GM18511 (cell line): ENCODE measurements at regions not wholly inside any gene's neighbourhood (a gene's known extent, or its start where the extent isn't known, plus 50 kb on each side); places are given as distances from the start of the nearest gene placed in this dataset.

Experiments used
- ATAC-seq: cut with Tn5 transposase; IDR thresholded peaks from one replicate; pipeline ENCODE4 v1.9.1; 2021; ENCODE audit warnings: mild to moderate bottlenecking, moderate library complexity; ENCODE audit not compliant: unreplicated experiment

DNA sequence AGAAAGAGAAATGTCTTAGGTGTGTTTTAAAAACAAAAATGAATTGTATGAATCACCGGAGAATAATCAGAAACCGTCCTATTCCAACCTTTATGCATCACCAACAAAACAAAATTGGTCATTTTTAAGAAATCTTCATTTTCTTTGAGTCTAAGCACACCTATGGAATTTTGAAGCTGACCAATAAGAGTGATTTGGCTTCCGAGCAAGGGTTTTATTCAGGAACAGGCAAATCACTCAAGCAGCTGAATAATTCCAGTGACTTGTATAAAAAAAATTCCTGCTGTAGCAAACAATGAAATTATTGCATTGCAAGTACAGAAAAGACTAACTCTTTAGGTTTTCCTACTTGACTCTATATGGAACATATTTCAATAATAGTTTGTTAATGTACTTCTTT is 83.8 kb upstream of the FNDC3B start:
- ATAC-seq, result no peak

DNA sequence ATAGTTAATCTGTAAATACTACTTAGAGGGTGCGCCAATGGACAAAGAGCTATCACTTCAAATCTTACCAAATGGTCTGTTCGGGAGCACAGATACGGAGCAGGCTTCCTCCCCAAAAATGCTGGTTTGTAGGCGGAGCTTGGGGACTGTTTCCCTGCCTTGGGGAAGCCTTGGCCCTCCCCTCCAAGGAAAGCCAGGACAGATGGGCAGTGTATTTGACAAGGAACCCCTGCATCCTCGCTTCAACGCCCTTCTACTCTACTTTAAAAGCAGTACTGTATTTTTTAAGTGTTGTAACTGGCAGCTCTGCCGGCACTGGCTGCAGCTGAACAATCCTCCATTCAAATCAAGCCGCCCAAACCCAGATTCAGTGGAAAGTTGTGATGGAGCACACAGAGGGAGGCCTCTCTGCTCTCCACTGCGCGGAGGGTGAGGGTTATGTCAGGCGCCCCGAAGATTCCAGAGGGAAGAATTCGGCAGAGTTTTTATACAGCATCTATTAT is 83.1 kb upstream of the FNDC3B start:
- ATAC-seq, result no peak

DNA sequence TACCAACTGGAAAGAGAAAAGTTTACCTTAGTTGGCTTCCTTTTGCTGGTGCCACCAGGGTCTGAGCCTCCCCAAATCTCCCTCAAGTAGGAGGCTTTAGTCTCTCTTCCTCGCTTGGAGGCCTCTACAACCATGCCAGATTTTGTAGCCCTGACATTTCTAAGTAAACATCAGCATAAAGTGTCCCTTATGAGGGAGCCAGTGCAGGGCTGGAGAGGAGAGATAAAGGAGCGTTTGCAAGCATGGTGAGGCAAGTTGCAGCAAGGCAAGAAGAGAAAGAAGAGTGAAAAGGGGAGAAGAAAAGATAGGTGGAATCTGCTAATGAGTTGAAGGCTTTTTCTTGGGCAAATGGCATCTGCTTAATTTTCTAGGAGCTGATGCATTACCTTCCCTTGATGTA is 82.7 kb upstream of the FNDC3B start:
- no peak for ATAC-seq

DNA sequence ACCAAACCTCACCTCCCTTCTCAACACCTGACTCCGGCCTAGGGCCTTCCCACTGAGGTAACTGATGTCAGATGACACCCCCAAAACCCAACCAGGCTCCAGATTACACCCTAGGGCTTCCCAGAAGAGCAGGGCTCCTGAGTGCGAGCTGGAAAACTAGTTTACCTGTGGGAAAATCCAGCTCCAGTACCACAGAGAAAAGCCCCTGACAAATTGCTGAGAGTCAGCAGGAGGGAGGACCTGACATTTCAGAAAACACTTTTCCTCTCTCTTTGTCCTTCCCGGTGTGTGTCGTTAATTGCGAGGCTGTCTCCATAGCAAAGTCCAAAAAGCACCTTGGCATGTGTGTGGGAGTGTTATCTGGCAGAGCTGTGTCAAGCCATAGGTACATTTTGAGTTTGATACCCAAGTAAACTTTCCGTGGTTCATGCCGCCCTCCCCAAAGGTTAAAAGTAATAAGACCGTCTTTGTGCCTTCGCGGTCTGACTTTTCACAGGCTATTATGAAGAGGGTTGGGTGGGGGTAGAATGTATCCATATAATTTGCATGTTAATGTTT is 79.8 kb upstream of the FNDC3B start:
- ATAC-seq, result no peak

DNA sequence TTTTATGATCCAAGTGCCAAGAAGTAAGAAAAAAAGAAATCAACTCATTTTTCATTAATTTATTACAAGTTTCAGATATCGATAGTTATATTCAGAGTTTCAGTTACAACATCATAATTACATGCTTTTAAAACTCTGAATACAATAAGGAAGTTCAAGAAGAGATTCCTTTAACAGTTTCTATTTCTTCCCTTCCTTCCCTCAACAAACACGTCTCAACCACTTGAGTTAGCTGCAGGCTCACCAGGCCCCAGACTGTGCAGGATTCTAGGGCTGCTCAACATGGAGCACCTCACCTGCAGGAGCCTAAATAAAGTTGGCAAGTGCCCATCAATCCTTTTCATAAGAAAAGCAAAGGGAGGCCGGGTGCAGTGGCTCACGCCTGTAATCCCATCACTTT is 79.2 kb upstream of the FNDC3B start:
- ATAC-seq, result no peak

DNA sequence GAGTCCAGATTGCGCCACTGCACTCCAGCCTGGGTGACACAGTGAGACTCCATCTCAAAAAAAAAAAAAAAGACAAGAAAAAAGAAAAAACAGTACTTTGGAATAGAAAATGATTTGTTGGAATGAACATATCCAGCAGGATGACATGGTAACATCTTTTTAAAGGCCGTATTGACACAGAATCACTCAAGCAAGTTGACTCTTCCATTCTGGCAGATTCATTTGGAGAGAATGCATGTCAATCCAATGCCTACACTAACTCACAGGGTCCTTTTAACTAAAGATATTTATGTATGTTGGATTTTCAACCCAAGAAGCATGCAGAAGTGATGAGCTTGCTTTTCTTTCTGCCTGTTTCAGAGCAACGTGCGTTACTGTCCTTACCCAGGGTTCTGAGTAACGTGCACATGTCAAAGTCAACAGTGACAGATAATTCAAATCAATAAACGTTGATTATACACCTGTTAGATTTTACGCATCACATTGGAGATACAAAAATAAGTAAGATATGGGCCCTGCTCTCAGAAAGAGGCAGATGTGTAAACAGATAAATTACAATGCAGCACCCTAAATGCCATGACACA is 77.1 kb upstream of the FNDC3B start:
- no peak for ATAC-seq

DNA sequence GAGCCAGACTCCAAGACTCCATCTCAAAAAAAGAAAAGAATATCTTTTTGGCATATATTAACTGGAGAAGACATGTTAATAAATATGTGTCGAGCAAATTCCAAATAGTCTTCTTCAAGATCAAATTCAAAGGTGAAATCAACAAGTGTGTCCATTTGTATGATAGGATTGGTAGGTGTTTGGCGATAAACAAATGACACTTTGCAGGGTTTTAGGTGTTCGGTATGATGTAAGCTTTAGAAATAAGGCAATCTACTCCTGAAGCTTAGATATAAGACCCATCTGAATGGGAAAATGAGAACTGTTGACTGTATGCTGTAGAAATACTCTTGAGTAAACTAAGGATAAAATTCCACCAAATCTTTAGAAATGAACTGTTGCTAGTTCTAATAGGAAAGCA is 75.8 kb upstream of the FNDC3B start:
- no peak for ATAC-seq

DNA sequence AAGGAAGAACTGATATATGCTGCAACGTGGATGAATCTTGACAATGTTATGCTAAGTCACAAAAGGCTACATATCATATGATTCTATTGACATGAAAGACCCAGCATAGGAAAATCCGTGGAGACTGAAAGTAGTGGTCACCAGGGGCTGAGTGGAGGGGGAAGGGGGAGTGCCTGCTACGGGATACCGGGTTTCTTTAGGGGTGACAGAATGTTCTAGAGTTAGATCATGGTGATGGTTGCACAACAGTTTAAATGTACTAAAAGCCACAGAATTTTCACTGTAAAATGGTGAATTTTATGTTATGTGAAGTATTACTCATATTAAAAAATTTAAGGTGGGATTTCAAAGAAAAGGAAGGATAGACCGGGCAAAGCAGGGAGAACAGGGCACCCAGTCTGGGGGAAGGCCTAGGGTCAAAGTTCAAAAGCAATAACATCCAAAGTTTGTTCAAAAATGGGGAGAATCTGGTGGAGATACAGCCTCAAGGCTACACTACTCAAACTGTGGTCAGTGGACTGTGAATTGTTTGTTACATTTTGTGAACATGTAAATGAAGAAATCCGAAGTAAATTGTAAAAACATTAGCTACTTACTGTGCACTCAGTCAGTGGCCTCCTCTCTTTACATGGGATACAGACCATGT is 74.2 kb upstream of the FNDC3B start:
- no peak for ATAC-seq

DNA sequence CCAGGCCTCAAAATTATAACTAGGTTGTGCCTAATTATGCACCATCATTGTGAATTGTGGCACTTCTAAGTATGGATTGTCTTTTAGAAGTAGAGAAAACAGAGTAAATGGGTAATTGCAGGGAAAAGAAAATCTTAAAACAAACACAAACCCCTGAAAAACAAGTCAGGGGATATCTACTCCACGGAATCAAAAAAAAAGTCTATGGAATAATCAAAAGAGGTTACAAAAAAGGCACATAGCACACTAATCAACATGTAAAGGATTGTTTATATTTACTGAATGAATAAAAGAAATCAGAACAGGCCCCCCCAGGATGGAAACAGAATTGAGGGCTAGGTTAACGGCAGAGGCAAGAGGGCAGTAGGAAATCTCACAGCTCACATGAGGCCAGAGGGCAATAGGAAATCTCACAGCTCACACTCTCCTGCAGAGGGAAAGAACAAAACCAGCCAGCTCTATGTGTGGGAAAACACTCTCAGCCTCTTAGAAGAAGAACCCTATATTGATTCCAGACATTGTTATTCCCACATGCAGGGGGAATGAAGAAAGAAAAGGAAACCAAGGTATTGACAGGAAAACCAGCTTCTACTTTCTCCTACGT is 72.7 kb upstream of the FNDC3B start:
- ATAC-seq, result no peak

DNA sequence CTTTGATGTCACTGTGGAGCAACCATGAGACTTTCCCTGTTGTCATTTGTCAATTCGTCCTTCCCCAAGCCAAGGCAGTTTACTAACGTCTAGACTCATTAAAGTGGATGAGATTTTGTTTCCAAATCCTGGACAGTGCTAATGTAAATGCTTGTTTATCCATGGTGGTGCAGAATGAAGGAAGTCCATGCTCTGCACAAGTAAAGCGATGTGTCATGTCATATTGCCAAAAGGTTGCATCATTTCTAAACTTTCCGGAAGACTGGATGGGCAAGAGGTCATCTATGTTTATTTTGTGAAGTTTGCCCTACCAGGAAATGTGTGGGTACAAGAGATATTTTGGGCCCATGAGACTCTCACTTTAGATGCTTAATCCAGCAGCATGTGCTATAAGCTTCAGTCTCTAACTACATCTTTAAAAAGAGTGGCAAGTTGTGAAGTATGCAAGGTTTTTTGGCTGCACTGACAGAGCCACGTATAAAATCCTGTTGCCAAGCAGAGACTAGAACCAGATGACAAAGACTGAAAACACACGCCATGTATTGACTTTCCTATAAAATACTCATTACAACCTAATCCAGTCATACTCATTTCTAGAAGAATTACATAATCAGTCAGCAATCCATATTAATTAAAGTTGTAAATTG is 72.1 kb upstream of the FNDC3B start:
- no peak for ATAC-seq

DNA sequence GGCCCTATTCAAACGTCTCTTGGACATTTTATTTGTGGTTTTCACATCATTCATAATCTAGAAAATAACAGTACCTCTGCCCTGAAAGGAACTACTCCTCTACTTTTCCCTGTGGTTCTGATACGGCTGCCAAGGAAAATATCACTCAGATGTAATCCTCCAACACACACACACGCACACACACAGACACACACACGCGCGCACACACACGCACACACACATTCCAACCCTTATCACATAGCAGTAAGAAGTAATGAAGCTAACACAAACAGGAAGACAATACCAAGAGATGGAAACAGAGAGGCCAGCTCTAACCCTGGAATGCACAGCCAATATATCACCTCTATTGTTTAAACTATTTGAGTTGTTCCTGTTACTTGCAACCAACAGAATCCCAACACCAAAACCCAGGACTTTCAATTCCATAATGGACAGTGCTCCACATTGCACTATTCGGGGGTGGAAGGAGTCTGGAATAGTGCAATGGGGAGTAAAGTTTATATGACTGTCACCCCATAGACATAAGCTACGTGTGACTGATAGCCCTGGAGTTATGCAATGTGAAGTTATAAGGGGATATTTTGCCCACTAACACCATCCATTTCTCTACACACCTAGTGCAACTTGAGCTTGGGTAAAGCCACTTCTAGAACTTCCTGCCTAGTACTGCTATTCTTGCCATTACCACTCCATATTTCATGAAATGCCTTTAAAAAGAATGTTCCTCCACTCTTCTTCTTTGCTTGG is 71.3 kb upstream of the FNDC3B start:
- no peak for ATAC-seq

DNA sequence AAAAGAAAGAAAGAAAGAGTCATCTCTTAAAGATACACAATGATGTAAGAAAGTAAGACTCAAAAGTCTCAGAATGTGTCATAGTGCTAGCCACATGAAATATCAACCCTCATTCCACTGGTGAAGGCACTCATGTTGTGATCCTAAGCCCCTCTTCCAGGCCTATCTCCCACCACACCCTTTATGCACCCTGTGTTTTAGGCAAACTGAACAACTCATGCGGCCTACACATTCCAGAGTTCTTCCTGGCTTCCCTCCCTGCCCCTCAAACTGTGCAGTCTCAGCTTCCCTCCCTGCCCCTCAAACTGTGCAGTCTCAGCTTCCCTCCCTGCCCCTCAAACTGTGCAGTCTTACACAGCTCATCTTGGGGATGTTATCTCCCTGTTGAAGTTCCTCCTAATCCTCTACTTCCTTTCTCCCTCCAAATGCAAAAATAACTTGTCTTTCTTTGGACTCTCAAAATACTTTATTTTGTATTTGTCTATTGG is 69.0 kb upstream of the FNDC3B start:
- no peak for ATAC-seq

DNA sequence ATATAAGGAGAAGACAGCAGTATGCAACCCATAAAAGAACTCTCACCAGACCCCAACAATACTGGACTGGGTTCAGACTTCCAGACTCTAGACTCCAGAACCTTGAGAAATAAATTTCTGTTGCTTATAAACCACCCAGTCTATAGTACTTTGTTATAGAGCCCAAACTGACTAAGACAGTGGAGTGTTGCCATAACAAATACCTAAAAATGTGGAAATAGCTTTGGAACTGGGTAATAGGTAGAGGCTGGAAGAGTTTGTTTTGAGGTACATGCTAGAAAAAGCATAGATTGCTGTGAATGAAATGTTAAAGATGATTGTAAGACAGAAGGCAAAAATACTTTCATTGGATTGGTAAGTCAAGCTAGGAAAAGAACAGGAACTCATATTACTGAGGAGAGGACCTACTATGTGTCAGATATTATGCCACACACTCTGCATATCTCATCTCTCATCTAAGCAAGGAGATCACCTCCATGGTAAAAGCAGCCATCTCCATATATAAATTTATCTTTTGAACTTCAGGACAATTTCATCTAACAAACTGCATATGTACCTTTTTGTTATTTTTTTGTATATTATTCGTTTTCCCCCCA is 67.4 kb upstream of the FNDC3B start:
- ATAC-seq, result no peak

DNA sequence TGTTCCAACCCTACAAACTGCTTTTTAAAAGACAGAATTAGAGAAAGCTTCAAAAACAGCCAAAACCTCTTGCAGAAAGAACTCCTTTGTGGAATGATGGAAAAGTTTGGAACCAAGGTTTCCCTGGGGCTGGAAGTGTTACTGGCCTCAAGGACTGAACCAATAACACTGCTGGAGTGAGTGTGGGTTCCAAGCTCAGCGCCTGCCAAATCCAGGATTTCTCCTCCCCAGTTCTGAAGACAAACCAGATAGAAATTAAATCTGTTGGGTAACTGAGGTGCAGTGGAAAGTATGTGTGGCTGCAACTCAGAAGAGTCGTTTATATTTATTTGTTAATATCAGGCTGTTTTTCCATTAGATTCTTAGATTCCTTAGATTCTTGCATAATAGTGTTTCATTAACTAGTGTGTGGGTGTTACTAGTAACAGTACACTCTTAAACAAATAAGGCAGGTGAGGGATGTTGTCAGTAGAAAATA is 66.5 kb upstream of the FNDC3B start:
- ATAC-seq, result no peak

DNA sequence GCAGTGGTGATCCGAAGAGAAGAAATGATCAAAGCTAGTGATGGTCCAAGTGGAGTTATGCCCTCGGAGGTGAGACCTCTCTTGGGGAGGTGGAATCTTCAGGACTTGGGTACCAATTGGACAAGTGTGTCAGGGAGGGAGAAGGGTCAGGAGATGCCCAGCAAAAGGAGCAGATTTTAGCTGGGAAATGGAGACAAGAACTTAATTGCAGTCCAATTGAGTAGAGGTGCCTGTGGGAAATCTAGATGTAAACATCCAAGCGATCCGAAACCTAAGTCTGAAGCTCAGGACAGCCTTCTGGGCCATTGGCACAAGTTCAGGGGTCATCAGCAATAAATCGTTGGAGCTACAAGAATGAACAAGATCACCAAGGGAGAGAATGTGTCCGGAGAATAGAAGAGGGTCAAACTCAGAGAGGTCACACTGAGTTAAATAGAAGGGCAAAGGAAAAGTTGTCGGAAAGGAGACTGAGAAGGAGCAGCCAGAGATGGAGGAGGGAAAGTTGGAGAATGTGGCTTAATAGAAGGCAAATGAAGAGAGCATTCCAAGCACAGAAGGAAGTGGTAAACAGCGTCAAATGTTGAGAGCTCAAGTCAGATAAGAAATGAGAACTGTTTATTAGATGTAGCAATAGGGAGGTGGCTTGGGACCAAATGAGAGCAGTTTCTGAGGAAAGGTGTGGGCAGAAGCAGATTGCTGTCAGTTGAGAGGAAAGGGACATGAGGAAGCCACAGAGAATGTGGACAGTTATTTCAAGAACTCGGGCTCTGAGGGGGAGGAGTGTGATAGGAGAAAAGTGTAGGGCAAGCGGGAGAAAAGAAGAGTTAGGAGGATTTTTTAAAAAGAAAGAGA is 64.2 kb upstream of the FNDC3B start:
- ATAC-seq, result no peak

DNA sequence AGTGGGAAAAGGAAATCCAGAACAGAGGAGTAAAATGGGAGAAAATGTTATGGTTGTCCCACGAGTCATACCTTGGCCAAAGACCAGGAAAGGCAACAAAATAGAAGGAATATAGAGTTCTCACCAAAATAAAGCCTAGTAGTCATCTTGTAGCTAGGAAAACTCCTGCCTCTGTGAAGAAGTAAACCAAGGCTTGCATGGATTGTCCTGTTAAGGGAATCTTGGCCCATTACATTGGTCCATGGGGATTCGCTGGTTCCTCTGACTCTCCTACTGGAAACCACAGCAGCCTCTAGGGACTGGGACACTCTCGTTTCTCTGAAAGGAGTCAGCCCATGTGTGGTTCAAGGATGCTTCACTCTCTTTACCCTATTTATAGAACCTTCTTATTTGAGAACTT is 62.9 kb upstream of the FNDC3B start:
- no peak for ATAC-seq

DNA sequence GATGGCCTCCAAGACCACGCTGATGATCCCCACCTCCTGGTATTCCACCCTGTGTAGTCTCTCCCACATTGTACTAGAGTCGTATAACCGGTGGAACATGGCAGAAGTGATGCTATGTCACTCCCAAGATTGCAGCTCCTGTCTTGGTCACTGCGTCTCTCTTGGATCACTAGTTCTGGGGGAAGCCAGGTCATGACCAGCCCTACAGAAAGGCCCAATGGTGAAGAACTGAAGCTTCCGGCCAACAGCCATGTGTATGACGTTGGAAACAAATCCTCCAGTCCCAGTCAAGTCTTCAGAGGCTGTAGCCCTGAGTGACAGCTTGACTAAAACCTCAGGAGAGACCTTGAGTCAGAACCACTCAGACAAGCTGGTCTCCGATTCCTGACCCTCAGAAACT is 61.9 kb upstream of the FNDC3B start:
- no peak for ATAC-seq

DNA sequence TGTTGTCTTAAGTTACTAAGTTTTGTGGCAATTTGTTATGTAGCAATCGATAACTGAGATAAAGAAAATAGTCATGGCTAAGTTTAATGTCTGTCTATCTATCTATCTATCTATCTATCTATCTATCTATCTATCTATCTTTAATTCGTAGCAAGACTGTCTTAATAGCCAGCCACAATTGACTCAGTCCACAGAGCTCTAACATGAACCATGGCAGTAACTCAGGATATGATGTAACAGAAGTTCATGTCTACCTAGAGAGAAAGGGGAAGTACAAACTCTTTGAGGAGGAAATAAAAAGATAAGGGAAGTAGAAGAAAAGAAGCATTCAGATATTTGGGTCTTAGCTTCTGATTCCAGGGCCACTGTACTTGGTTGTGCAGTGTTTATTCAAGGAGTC is 61.5 kb upstream of the FNDC3B start:
- no peak for ATAC-seq

DNA sequence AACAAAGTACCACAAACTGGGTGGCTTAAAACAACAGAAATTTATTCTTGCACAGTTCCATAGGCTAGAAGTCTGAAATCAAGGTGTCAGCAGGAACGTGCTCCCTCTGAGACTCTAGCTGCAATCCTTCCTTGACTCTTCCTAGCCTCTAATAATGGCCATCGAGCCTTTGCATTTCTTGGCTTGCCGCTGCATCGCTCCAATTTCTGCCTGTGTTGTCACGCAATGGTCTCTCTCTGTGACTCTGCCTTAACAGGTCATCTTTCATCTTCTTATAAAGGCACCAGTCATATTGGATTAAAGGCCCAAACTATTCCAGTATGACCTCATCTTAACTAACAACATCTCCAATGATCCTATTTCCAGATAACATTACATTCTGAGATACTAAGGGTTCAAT is 61.0 kb upstream of the FNDC3B start:
- no peak for ATAC-seq
